ENCODE measurements at regions not wholly inside any gene's neighbourhood (a gene's known extent, or its start where the extent isn't known, plus 50 kb on each side); places are given as distances from the start of the nearest gene placed in this dataset.

GRCh38 chr9:89813482-89813881 lies 208.7 kb downstream of the GADD45G start:
- no peak for ATAC-seq (ENCODE audit: insufficient read depth, low FRiP score)
- no peak for TF ChIP-seq CTCF (IDR thresholded peaks at IDR 0.05; ENCODE audit: control extremely low read depth, extremely low read depth)
- H3K9me3 ChIP-seq (ENCODE audit: control insufficient read depth in 4 of 4, insufficient read depth in 3 of 4, low read length in 3 of 4), result no peaks in the 10 kb centered on the region
- DNase-seq, result no peak
- H3K4me1 ChIP-seq (ENCODE audit: control insufficient read depth in 5 of 5, insufficient read depth in 5 of 5, low read length in 5 of 5), result peaks cover 0 to 15% (median 7%) of the 10 kb centered on the region in 5 donors
- H3K27me3 ChIP-seq (ENCODE audit: control insufficient read depth in 3 of 3, insufficient read depth in 3 of 3, low read length in 2 of 3), result no peaks in the 10 kb centered on the region
- H3K36me3 ChIP-seq (ENCODE audit: control insufficient read depth in 4 of 4, insufficient read depth in 4 of 4, low read length in 4 of 4), result no peaks in the 10 kb centered on the region
- no peak overlapping the region for H3K27ac ChIP-seq (ENCODE audit: low read depth in 1 of 2, low read length in 1 of 2)
- no peak overlapping the region for H3K9ac ChIP-seq (ENCODE audit: insufficient read depth in 1 of 2, low read length in 2 of 2)
- WGBS, 2 donors, result 93 to 94% methylated on average over 5 of the region's 5 CpGs
- H3K4me3 ChIP-seq, result no peak overlapping the region

- Histone ChIP-seq H3K9ac (ENCODE audit: insufficient read depth in 1 of 2, low read length in 2 of 2) (no peak overlapping the region), H3K4me3 (no peak overlapping the region), H3K4me1 (ENCODE audit: control insufficient read depth in 5 of 5, insufficient read depth in 5 of 5, low read length in 5 of 5) (peaks cover 0 to 15% (median 7%) of the 10 kb centered on the region in 5 donors), H3K36me3 (ENCODE audit: control insufficient read depth in 4 of 4, insufficient read depth in 4 of 4, low read length in 4 of 4) (no peaks in the 10 kb centered on the region), H3K27ac (ENCODE audit: low read depth in 1 of 2, low read length in 1 of 2) (no peak overlapping the region), H3K27me3 (ENCODE audit: control insufficient read depth in 3 of 3, insufficient read depth in 3 of 3, low read length in 2 of 3) (no peaks in the 10 kb centered on the region), H3K9me3 (ENCODE audit: control insufficient read depth in 4 of 4, insufficient read depth in 3 of 4, low read length in 3 of 4) (no peaks in the 10 kb centered on the region)
- 28 to 34% methylated on average over 9 of the region's 9 CpGs for WGBS, 2 donors
- DNase-seq, result peak in 1 of 3 donors; percentile 39
- ATAC-seq (ENCODE audit: insufficient read depth, low FRiP score), result no peak
- TF ChIP-seq CTCF (IDR thresholded peaks at IDR 0.05; ENCODE audit: control extremely low read depth, extremely low read depth), result no peak
Observed at GRCh38 chr9:89814340-89815040, 209.7 kb downstream of the GADD45G start.

GRCh38 chr9:89815061-89815902 lies 210.5 kb downstream of the GADD45G start:
- Histone ChIP-seq H3K4me1 (ENCODE audit: control insufficient read depth in 5 of 5, insufficient read depth in 5 of 5, low read length in 5 of 5) (peaks cover 0 to 15% (median 7%) of the 10 kb centered on the region in 5 donors), H3K9me3 (ENCODE audit: control insufficient read depth in 4 of 4, insufficient read depth in 3 of 4, low read length in 3 of 4) (no peaks in the 10 kb centered on the region), H3K27me3 (ENCODE audit: control insufficient read depth in 3 of 3, insufficient read depth in 3 of 3, low read length in 2 of 3) (peaks cover 0 to 2% (median 0%) of the 10 kb centered on the region in 3 donors), H3K4me3 (no peak overlapping the region), H3K9ac (ENCODE audit: insufficient read depth in 1 of 2, low read length in 2 of 2) (no peak overlapping the region), H3K36me3 (ENCODE audit: control insufficient read depth in 4 of 4, insufficient read depth in 4 of 4, low read length in 4 of 4) (no peaks in the 10 kb centered on the region), H3K27ac (ENCODE audit: low read depth in 1 of 2, low read length in 1 of 2) (no peak overlapping the region)
- no peak for ATAC-seq (ENCODE audit: insufficient read depth, low FRiP score)
- 81% methylated on average over 9 of the region's 9 CpGs for WGBS, 2 donors
- TF ChIP-seq CTCF (IDR thresholded peaks at IDR 0.05; ENCODE audit: control extremely low read depth, extremely low read depth), result no peak
- DNase-seq, result no peak
